Liver (tissue), 3 donors: ENCODE measurements at regions not wholly inside any gene's neighbourhood (a gene's known extent, or its start where the extent isn't known, plus 50 kb on each side); places are given as distances from the start of the nearest gene placed in this dataset.

Experiments used
- CTCF ChIP-seq: fragments of 150-350 bp; IDR thresholded peaks from 2 replicates; pipeline ENCODE4 v1.5.1; 2017; ENCODE audit warnings: improper control_type of control experiment, low read depth, low read length; ENCODE audit not compliant: missing input control
- RAD21 ChIP-seq, 2 donors: IDR thresholded peaks; 2 replicates each; pipeline ENCODE4 v1.6.1; 2016; ENCODE audit warnings: antibody characterized with exemption in 2 of 2, mild to moderate bottlenecking in 2 of 2
- RXRA ChIP-seq, 2 donors: IDR thresholded peaks; 2 replicates each; pipeline ENCODE4 v1.6.1; 2017 to 2018; ENCODE audit warnings: antibody characterized with exemption in 2 of 2, mild to moderate bottlenecking in 1 of 2
- TAF1 ChIP-seq: conservative IDR thresholded peaks from 2 replicates; pipeline ENCODE4 v1.6.1; 2016; ENCODE audit warnings: antibody characterized with exemption, mild to moderate bottlenecking
- TF ChIP-seq, protein P1 (sequence below): IDR thresholded peaks from 2 replicates; pipeline ENCODE4 v1.6.1; 2016; ENCODE audit warnings: antibody characterized with exemption
- TF ChIP-seq, protein P2 (sequence below): IDR thresholded peaks from 2 replicates; pipeline ENCODE4 v1.6.1; 2016; ENCODE audit warnings: antibody characterized with exemption, mild to moderate bottlenecking
- donor health status: healthy.
- donor health status: healthy.

DNA sequence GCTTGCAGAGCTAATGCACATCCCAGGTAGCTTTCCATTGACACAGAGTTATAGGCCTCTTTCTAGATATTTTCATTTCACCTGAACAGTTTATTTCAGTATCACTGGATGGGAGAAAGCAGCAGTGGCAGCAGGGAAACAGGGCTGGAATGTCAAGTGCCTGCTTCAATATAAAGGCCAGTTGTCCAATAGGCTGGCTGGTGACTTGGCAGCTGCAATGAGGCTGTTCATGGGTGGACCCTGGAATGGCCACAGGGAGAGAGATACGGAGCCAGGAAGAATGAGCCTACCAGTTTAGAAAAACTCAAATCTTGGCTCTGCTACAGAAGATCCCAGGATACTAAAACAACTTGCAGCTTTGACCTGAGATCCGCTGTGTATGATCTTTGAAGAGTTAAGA, 185.0 kb downstream of the BCL11A start:
- TF ChIP-seq, protein P1, sequence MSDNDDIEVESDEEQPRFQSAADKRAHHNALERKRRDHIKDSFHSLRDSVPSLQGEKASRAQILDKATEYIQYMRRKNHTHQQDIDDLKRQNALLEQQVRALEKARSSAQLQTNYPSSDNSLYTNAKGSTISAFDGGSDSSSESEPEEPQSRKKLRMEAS, result no peak
- TF ChIP-seq CTCF (no peak), RXRA (IDR thresholded peaks at IDR 0.05) (no peak), RAD21 (IDR thresholded peaks at IDR 0.05) (no peak), TAF1 (no peak)
- TF ChIP-seq, protein P2, sequence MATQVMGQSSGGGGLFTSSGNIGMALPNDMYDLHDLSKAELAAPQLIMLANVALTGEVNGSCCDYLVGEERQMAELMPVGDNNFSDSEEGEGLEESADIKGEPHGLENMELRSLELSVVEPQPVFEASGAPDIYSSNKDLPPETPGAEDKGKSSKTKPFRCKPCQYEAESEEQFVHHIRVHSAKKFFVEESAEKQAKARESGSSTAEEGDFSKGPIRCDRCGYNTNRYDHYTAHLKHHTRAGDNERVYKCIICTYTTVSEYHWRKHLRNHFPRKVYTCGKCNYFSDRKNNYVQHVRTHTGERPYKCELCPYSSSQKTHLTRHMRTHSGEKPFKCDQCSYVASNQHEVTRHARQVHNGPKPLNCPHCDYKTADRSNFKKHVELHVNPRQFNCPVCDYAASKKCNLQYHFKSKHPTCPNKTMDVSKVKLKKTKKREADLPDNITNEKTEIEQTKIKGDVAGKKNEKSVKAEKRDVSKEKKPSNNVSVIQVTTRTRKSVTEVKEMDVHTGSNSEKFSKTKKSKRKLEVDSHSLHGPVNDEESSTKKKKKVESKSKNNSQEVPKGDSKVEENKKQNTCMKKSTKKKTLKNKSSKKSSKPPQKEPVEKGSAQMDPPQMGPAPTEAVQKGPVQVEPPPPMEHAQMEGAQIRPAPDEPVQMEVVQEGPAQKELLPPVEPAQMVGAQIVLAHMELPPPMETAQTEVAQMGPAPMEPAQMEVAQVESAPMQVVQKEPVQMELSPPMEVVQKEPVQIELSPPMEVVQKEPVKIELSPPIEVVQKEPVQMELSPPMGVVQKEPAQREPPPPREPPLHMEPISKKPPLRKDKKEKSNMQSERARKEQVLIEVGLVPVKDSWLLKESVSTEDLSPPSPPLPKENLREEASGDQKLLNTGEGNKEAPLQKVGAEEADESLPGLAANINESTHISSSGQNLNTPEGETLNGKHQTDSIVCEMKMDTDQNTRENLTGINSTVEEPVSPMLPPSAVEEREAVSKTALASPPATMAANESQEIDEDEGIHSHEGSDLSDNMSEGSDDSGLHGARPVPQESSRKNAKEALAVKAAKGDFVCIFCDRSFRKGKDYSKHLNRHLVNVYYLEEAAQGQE, result no peak
